H1 (cell line): ENCODE measurements at regions not wholly inside any gene's neighbourhood (a gene's known extent, or its start where the extent isn't known, plus 50 kb on each side); places are given as distances from the start of the nearest gene placed in this dataset.

ENCODE experiments used
- ATF2 ChIP-seq: IDR thresholded peaks from 2 replicates; pipeline ENCODE4 v1.6.1; 2012; ENCODE audit warnings: low read length, inconsistent platforms
- BACH1 ChIP-seq: IDR thresholded peaks from 2 replicates; pipeline ENCODE4 v1.6.1; 2012; ENCODE audit warnings: low read length, improper control_type of control experiment
- CEBPB ChIP-seq: IDR thresholded peaks from 2 replicates; pipeline ENCODE4 v1.6.1; 2012; ENCODE audit warnings: low read depth, low read length
- EP300 ChIP-seq, 2 experiments: IDR thresholded peaks; 1 replicate in 1 of 2; 2 replicates in 1 of 2; pipeline ENCODE4 v1.6.1; 2011 to 2012; ENCODE audit warnings: low read depth in 2 of 2, low read length in 2 of 2, mild to moderate bottlenecking in 2 of 2, borderline replicate concordance in 1 of 2, inconsistent platforms in 1 of 2, moderate library complexity in 1 of 2
- KDM4A ChIP-seq: IDR thresholded peaks from one replicate; pipeline ENCODE4 v1.7.1; 2012; ENCODE audit warnings: low read depth, mild to moderate bottlenecking, moderate library complexity, low read length, inconsistent platforms; ENCODE audit not compliant: severe bottlenecking
- NANOG ChIP-seq: IDR thresholded peaks from 2 replicates; pipeline ENCODE4 v1.6.1; 2011; ENCODE audit warnings: low read length, low read depth, mild to moderate bottlenecking, inconsistent platforms; ENCODE audit not compliant: insufficient read depth, poor library complexity, severe bottlenecking
- NRF1 ChIP-seq: IDR thresholded peaks from 2 replicates; pipeline ENCODE4 v1.6.1; 2011; ENCODE audit warnings: mild to moderate bottlenecking, low read depth, low read length, improper control_type of control experiment
- SP1 ChIP-seq: IDR thresholded peaks from 2 replicates; pipeline ENCODE4 v1.6.1; 2011; ENCODE audit warnings: low read depth, low read length
- TAF1 ChIP-seq: IDR thresholded peaks from 2 replicates; pipeline ENCODE4 v1.6.1; 2011; ENCODE audit warnings: mild to moderate bottlenecking, low read depth, low read length
- TCF12 ChIP-seq: IDR thresholded peaks from 2 replicates; pipeline ENCODE4 v1.6.1; 2011; ENCODE audit warnings: low read depth, mild to moderate bottlenecking, low read length
- TF ChIP-seq, protein P1 (sequence below): fragments of 300-600 bp; sonication (generic); IDR thresholded peaks from 2 replicates; pipeline ENCODE4 v1.7.1; 2012; ENCODE audit warnings: low read length, moderate library complexity, mild to moderate bottlenecking, inconsistent platforms; ENCODE audit not compliant: insufficient replicate concordance

GRCh38 chrX:147478899-147479298 is 432.8 kb upstream of the FMR1 start (continued):
- TF ChIP-seq, protein P1, sequence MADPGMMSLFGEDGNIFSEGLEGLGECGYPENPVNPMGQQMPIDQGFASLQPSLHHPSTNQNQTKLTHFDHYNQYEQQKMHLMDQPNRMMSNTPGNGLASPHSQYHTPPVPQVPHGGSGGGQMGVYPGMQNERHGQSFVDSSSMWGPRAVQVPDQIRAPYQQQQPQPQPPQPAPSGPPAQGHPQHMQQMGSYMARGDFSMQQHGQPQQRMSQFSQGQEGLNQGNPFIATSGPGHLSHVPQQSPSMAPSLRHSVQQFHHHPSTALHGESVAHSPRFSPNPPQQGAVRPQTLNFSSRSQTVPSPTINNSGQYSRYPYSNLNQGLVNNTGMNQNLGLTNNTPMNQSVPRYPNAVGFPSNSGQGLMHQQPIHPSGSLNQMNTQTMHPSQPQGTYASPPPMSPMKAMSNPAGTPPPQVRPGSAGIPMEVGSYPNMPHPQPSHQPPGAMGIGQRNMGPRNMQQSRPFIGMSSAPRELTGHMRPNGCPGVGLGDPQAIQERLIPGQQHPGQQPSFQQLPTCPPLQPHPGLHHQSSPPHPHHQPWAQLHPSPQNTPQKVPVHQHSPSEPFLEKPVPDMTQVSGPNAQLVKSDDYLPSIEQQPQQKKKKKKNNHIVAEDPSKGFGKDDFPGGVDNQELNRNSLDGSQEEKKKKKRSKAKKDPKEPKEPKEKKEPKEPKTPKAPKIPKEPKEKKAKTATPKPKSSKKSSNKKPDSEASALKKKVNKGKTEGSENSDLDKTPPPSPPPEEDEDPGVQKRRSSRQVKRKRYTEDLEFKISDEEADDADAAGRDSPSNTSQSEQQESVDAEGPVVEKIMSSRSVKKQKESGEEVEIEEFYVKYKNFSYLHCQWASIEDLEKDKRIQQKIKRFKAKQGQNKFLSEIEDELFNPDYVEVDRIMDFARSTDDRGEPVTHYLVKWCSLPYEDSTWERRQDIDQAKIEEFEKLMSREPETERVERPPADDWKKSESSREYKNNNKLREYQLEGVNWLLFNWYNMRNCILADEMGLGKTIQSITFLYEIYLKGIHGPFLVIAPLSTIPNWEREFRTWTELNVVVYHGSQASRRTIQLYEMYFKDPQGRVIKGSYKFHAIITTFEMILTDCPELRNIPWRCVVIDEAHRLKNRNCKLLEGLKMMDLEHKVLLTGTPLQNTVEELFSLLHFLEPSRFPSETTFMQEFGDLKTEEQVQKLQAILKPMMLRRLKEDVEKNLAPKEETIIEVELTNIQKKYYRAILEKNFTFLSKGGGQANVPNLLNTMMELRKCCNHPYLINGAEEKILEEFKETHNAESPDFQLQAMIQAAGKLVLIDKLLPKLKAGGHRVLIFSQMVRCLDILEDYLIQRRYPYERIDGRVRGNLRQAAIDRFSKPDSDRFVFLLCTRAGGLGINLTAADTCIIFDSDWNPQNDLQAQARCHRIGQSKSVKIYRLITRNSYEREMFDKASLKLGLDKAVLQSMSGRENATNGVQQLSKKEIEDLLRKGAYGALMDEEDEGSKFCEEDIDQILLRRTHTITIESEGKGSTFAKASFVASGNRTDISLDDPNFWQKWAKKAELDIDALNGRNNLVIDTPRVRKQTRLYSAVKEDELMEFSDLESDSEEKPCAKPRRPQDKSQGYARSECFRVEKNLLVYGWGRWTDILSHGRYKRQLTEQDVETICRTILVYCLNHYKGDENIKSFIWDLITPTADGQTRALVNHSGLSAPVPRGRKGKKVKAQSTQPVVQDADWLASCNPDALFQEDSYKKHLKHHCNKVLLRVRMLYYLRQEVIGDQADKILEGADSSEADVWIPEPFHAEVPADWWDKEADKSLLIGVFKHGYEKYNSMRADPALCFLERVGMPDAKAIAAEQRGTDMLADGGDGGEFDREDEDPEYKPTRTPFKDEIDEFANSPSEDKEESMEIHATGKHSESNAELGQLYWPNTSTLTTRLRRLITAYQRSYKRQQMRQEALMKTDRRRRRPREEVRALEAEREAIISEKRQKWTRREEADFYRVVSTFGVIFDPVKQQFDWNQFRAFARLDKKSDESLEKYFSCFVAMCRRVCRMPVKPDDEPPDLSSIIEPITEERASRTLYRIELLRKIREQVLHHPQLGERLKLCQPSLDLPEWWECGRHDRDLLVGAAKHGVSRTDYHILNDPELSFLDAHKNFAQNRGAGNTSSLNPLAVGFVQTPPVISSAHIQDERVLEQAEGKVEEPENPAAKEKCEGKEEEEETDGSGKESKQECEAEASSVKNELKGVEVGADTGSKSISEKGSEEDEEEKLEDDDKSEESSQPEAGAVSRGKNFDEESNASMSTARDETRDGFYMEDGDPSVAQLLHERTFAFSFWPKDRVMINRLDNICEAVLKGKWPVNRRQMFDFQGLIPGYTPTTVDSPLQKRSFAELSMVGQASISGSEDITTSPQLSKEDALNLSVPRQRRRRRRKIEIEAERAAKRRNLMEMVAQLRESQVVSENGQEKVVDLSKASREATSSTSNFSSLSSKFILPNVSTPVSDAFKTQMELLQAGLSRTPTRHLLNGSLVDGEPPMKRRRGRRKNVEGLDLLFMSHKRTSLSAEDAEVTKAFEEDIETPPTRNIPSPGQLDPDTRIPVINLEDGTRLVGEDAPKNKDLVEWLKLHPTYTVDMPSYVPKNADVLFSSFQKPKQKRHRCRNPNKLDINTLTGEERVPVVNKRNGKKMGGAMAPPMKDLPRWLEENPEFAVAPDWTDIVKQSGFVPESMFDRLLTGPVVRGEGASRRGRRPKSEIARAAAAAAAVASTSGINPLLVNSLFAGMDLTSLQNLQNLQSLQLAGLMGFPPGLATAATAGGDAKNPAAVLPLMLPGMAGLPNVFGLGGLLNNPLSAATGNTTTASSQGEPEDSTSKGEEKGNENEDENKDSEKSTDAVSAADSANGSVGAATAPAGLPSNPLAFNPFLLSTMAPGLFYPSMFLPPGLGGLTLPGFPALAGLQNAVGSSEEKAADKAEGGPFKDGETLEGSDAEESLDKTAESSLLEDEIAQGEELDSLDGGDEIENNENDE, result no peak
- TF ChIP-seq NANOG (no peak), TCF12 (no peak), EP300 (IDR thresholded peaks at IDR 0.05; ENCODE audit: borderline replicate concordance in 1 of 2, low read depth in 2 of 2, low read length in 2 of 2) (no peak), CEBPB (no peak), KDM4A (no peak), NRF1 (no peak), ATF2 (no peak), SP1 (no peak), TAF1 (no peak), BACH1 (no peak)
